Activated CD8-positive, alpha-beta memory T cell treated with anti-CD3 and anti-CD28 coated beads, Interleukin-2, amount 50 U/mL, for 24 hours (primary cell): ENCODE measurements at regions not wholly inside any gene's neighbourhood (a gene's known extent, or its start where the extent isn't known, plus 50 kb on each side); places are given as distances from the start of the nearest gene placed in this dataset.

Source experiments
- DNase-seq: peaks from one replicate; pipeline ENCODE4 v3.0.0-alpha.2; 2020; ENCODE audit errors: extremely low read depth

GRCh38 chr10:8969853-8970252 is 915.4 kb downstream of the GATA3 start:
- no peak for DNase-seq

GRCh38 chr10:8975535-8975934 is 921.0 kb downstream of the GATA3 start:
- DNase-seq, result no peak

GRCh38 chr10:8978100-8978499 is 923.6 kb downstream of the GATA3 start:
- no peak for DNase-seq

DNA sequence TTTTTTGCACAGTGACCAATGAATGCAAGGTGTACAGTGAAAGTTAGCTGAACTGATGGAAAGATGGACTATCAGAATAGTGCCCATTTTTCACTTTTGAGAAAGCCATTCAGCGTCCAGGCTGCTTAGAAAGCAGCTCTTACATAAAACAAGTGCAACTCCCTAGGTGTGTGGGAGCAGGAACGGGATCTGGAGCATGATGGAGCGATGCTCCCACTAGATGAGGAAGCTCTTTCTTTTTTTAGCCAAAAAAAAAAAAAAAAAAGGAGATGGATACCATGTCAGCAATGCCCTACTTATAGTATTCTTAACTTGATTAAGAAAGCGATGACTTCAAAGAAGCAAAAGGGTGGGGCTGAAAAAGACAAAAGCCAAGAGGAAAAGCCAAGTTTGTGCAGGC is 925.5 kb downstream of the GATA3 start:
- no peak for DNase-seq

DNA sequence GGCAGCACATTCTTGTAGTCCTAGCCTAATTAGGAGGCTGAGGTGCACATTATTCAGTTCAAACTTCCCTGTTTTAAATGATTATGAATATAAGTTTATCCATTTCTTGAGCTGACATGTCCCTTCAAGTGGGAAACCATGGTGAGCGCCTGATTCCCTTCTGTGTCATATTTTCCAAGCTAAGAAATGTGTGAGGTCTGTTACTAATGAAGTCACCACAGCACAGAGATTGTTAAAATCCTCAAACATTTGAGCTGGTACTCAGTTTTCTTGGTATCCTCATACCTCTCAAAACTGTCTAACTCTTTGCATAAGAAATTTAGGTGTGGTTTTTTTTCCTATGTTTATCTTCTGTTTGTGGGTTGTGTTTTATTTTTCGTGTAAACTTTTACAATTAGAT is 926.8 kb downstream of the GATA3 start:
- DNase-seq, result no peak

GRCh38 chr10:8985651-8986050 is 931.2 kb downstream of the GATA3 start:
- DNase-seq, result no peak

DNA sequence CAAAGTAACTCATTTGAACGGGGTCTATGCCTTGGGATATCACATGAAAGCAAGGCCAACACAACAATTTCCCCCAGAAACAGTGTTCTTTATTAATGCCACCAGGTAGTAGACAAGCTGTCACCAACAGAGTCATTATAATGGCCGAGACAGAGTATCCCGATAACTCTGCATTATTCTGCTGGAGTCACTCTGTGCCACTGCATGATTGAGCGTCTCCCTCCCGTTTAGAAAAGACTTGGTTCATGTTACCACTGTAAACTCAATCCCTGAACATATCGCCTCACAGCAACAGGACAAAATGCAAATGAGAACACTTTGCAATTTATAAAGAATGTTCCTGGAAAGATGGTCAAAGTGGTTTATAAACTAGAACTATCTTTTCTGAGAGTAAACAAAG is 932.5 kb downstream of the GATA3 start:
- no peak for DNase-seq

- no peak for DNase-seq
Measured at GRCh38 chr10:8987712-8988111, 933.2 kb downstream of the GATA3 start.

DNA sequence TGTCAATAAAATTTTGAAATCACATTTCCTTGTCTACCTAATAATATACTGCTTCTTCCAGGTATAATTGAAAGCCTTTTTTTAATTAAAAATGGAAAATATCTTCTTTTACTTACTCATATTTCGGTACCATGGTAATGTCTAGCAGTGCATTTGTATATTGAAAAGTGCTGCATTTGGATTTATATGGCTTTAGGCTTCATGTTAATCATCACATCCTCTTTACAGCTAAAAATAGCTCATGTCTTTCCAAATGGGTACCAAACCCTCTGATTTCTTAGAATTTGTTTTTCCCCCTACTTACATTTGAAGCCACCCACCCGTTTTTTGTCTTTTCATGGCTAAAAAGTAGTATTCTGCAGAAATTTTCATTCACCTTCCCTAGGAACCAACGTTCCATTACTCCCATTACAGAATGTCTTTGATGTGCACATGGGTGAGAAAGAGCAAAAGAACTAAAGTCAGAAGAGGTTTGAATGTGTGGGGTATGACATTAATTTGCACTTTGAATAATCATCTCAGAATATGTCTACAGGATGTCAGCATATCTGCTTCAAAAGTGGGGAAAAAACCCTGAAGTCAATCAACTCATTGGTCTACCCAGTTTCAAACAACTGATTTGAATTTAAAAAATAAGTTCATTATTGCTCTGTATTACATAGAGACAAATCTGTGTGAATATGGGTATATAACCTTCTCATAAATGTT is 935.9 kb downstream of the GATA3 start:
- no peak for DNase-seq

DNA sequence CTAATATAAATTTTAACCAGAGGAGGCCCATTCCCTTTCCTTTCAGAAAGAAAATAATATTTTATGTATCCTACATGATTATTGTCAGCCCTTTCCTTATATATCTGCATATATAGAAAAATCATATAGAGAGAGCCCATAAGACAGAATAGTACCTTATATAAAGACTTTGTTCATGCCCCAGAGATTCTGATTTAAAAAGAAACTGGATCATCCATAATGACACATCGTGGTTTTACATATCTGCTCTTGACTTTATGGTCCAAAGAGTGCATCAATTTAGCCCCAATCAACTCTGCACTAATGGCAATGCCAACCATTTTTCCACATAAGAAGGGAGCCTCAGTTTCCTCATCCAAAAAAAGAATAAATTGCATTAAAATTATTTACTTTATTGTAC is 937.5 kb downstream of the GATA3 start:
- DNase-seq, result no peak

DNA sequence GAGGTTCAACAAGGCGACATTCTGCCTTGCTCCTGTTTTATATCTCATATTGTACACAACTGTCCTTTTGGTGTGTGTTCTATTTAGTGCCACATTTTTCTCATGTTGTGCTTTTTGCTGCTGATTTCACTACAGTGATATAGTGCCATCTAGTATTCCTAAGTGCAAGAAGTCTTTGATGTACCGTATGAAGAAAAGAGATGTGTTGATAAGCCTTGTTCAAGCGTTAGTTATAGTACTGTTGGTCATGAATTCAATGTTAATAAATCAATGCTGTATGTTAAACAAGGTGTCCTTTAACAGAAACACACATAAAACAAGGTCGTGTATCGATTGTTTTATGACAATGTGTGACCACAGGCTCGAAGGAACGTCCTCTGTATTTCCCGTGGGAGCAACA is 939.4 kb downstream of the GATA3 start:
- DNase-seq, result no peak

- no peak for DNase-seq
Measured at GRCh38 chr10:8998751-8999150, 944.3 kb downstream of the GATA3 start.

DNA sequence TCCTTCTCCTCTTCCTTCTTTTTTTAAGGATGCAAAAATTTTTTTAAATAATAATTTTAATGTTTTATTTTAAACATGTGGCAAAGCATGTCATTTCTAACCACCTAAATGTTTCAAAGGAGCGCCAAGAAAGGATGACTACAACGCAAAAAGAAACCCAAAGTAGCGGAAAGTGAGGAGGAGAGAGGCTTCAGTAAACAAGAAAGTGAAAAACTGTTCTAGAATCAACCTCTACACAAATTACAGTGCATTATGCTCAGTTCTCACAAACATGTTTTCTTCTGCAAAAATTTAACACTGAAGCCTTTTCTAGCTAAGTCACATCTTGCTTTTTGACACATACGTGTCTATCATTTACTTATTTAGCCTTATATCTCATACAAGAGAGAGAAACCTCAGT is 948.6 kb downstream of the GATA3 start:
- DNase-seq, result no peak

- DNase-seq, result no peak
Measured at GRCh38 chr10:9004736-9005135, 950.2 kb downstream of the GATA3 start.

DNA sequence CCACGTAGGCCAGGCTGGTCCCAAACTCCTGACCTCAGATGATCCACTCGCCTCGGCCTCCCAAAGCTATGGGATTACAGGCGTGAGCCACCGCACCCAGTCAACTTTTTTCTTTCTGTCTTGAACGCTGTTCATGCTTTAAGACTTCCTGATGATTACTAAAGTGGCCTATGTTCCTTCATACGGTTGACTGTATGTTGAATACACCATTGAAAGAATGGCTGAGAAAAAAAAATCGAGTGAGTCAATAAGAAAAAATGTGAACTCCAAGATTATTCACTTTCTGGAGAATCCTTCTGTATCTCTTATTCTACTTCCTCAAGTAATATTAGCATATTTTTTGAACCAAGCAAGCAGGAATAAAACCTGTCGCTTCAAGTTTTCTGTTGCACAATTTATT is 955.0 kb downstream of the GATA3 start:
- DNase-seq, result no peak

- DNase-seq, result no peak
Measured at GRCh38 chr10:9010093-9010492, 955.6 kb downstream of the GATA3 start.

DNA sequence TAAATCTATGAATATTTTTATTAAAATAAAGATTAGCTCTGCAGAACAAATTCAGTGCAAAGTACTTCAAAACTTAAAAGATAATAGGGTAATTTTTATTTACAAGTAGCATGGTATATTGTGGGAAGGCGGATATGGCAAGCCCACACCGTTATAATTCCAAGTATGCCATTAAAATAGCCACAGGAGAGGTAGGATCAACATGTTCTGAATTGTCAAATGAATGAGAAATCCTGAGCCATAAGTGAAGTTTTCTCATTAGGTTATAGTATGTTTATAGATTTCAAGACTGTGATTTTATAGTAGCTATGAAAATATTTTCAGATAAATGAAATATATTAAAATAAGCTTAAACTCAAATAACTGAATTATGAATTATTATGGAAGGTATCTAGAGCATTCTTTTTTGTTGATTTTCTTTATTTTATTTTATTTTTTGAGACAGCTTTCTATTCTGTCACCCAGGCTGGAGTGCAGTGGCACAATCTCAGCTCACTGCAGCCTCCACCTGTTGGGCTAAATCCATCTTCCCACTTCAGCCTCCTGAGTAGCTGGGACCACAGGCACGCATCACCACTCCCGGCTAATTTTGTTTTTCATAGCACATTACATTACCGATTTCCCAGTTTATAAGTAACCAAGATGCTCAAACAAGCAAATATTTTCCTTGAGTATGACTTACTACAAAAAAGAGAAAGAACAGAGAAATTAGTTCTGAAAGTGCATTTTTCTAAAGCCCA is 956.6 kb downstream of the GATA3 start:
- no peak for DNase-seq

GRCh38 chr10:9012312-9012711 is 957.8 kb downstream of the GATA3 start:
- DNase-seq, result no peak

GRCh38 chr10:9015005-9015404 is 960.5 kb downstream of the GATA3 start:
- DNase-seq, result no peak

DNA sequence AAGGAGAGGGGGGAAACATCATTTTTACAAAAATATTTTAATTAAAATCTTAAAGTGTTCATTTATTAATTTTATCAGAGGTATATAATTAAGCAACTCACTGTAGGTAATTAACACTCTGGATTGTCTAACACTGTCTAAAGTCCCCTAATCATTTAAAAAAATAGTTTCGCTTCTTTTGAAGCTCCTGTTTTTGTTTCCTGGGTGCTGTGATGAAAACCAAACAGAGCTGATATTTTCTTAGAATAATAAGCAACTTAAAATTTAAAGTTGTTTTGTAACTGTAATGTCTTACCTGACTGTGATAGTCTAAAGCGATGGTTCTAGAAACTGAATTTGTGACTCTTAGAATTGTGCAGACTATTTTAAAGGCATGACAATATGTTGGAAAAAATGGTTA is 961.0 kb downstream of the GATA3 start:
- no peak for DNase-seq

DNA sequence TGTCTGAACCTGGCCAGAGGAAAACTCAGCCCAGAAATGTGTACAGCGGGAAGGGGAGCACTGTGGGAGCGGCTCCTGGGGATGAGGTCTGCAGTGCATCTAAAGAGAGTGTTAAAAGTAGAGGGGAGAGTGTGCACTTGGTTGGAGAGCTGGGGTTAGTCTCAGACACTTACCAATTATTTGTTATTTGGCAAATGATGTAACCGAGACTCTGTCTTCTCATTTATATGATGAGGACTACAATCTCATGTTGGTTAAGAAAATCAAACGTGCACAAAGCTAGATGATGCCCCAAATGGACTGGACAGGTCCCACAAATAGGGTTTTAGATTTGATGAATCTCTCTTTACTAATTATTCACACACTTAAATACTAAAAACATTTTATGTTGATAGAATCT is 962.4 kb downstream of the GATA3 start:
- no peak for DNase-seq

DNA sequence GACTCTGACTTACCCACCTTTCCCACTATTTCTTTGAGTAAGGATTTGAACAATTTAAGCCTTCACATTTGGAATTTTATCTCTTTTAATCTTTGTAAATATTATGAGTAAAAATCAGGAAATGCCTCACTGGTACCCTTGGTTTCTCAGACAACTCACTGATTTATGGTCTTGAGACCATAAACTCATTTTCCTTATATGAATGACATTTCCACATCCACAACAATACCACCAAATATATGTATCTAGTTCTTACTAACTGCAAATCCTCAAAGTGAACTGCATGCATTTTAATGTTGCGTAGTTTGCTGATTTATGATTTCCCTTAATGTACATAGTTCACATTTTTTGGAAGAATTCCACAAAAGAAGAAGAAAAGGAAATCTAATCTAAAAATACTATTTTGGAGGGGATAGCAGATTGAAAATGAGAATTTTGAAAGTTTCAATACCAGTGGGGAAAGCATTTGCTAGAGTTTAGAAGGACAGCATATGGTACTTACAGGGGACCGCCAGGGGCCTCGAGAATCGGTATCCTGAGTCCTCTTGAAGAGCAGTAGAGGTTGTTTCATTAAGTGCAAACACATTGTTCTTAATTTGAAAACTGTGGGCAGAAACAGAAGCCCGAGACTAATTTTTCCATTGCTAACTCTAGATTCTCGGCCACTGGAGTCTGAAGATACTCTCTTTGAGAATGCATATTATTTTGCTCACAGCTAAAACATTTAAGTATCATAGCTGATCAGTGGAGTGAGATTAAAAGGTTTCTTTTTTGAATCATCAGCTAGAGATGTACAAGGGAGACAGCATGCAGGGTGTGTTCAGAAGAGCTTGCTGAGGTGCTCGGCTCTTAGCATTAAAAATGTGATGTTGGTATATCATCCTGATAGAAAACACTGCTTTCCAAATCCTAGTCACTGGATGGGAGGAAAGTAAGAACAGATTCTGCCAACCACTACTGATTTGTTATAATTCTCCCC is 964.0 kb downstream of the GATA3 start:
- no peak for DNase-seq
